Stimulated activated memory B cell treated with anti-CD40 and anti-IgM and Interleukin-4, amounts not matched to agents 10 μg/mL and 1 μg/mL and 100 μg/mL, for 72 hours (primary cell): ENCODE measurements at regions not wholly inside any gene's neighbourhood (a gene's known extent, or its start where the extent isn't known, plus 50 kb on each side); places are given as distances from the start of the nearest gene placed in this dataset.

Experiments used
- ATAC-seq: fragments of 150-1000 bp; cut with Tn5 transposase; 2 replicates; pipeline ENCODE4 v1.10.0; 2021
- H3K27ac Mint-ChIP-seq: one replicate; pipeline ENCODE4 v1.8.0; 2022; ENCODE audit warnings: mild to moderate bottlenecking, mixed read lengths
- H3K27me3 Mint-ChIP-seq: one replicate; pipeline ENCODE4 v1.8.0; 2022; ENCODE audit warnings: mixed read lengths
- H3K36me3 Mint-ChIP-seq: one replicate; pipeline ENCODE4 v1.8.0; 2022; ENCODE audit warnings: mixed read lengths
- H3K4me1 Mint-ChIP-seq: one replicate; pipeline ENCODE4 v1.8.0; 2022; ENCODE audit warnings: mixed read lengths
- H3K4me3 Mint-ChIP-seq: one replicate; pipeline ENCODE4 v1.8.0; 2022; ENCODE audit warnings: mild to moderate bottlenecking, moderate library complexity, mixed read lengths
- H3K9me3 Mint-ChIP-seq: one replicate; pipeline ENCODE4 v1.8.0; 2022; ENCODE audit warnings: mixed read lengths

DNA sequence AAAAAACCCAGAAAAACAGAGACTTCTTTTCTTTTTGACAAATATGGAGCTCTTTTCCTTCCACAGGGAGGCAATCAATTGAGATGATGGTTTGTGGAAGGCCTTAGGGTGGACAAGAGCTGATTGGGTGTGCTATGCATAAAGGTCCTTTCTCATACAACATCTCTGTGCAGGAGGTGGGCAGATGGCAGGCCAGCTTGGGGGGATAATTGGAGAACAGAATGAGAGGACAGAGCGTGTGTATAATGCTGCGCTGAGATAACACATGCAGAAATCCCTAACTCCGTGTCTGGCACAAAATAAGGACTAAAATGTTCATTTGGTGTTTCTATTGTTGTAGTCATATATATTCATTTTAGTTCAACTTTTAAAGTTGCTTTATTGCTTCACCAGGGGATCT lies 159.0 kb upstream of the MEF2C start:
- Mint-ChIP-seq H3K4me3 (no peak overlapping the region), H3K4me1 (peaks cover 6% of the 10 kb centered on the region), H3K36me3 (peaks cover 5% of the 10 kb centered on the region), H3K9me3 (no peaks in the 10 kb centered on the region), H3K27ac (no peak overlapping the region), H3K27me3 (no peaks in the 10 kb centered on the region)
- no peak for ATAC-seq

DNA sequence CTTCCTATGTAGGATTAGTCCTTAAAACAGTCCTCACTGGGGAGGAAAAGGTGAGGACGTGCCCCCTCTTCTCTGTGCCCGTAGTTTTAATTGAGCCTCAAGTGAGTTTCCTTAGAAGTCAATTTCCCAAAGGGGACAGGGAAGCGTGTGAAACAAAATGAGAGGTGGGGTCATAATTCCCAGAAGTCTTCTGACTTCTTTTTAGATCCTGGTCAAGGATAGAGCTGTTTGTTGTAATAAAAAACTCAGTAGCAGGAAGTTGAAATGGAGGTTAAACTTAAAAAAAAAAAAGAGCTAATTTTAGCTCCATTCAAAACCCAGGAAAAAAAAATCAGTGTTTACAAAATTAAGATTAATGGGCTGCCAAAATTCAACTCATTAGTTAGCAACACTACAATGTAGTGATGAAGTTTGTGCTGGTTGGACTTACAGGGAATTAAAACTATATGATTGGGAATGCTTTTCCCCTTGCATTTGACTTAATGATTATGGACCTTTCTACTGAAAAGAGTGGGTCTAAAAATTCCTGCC lies 158.3 kb upstream of the MEF2C start:
- Mint-ChIP-seq H3K9me3 (no peaks in the 10 kb centered on the region), H3K36me3 (peaks cover 5% of the 10 kb centered on the region), H3K27ac (no peak overlapping the region), H3K4me1 (peaks cover 6% of the 10 kb centered on the region), H3K4me3 (no peak overlapping the region), H3K27me3 (no peaks in the 10 kb centered on the region)
- ATAC-seq: no peak

DNA sequence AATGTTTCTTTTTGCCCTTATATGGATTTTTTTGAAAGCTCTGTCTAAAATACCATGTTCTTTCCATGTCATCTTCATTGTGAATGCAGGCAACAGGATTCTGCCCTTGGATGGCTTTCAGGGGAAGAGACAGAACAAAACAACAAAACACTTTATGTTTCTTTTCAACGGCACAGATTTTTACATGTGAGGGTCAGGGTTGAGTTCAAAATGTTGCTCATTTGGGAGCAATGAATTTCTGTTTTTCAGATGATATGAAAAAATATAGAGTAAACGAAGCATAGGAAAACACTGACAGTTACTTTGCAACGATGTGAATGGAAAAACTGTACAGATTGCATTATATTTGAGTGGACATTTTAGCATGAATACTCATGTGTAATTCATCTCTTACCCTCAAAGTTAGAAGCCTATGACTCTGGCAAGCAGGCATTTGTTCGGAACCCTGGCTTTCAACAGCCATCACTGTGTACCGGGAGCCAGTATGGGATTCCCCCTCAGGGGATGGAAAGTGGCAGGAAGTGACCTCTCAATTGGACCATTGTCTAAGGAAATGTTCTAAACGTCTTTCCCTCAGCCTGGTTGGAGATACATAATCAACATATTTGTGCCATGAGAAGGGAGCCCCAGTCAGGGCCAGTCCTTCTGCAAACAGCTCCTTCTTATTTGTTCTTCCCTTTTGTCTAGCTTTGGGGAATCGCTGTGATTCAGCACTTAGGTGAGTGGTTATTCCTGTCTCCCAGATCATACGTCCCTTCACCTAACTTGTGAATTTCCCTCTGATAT lies 153.9 kb upstream of the MEF2C start:
- no peaks in the 10 kb centered on the region for H3K27me3 Mint-ChIP-seq
- peaks cover 5% of the 10 kb centered on the region for H3K36me3 Mint-ChIP-seq
- H3K4me3 Mint-ChIP-seq: no peak overlapping the region
- no peaks in the 10 kb centered on the region for H3K9me3 Mint-ChIP-seq
- H3K27ac Mint-ChIP-seq: no peak overlapping the region
- ATAC-seq: no peak
- no peaks in the 10 kb centered on the region for H3K4me1 Mint-ChIP-seq

DNA sequence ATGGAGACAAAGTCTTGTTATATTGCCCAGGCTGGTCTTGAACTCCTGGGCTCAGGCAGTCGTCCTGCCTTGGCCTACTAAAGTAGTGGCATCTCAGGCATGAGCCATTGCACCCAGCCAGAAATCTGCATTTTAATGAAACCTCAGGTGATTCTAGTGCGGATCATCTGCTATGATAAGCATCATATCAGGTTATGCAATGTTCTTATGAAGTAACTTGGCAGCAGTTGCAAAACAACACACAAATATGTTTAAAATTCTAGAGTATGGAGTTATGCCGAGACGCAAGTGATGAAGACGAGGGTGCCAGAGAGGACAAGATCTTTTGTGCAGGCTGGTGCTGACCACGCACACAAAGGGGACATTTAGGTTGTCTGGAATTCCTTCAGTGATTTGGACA lies 153.2 kb upstream of the MEF2C start:
- peaks cover 5% of the 10 kb centered on the region for H3K36me3 Mint-ChIP-seq
- no peak overlapping the region for H3K4me3 Mint-ChIP-seq
- no peaks in the 10 kb centered on the region for H3K27me3 Mint-ChIP-seq
- H3K9me3 Mint-ChIP-seq: no peaks in the 10 kb centered on the region
- no peak for ATAC-seq
- no peaks in the 10 kb centered on the region for H3K4me1 Mint-ChIP-seq
- no peak overlapping the region for H3K27ac Mint-ChIP-seq

DNA sequence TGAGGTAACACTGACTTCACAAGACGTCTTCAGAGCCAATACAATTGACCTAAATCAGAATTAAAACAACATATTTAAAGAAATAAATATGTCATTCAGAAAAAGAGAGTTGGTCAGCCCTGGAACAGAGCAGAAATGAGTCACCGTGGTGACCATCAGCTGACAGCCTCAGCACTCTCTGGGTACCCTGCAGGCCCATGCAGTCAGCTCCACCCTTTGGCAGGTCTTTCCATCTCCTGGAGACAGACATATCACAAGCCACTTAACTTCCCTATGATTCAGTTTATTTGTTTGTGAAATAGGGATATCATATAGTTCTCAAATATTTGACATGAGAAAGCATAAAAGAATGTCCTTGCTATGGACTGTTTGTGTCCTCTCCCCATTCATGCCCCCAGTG lies 151.6 kb upstream of the MEF2C start:
- Mint-ChIP-seq H3K9me3 (no peaks in the 10 kb centered on the region), H3K36me3 (peaks cover 5% of the 10 kb centered on the region)

DNA sequence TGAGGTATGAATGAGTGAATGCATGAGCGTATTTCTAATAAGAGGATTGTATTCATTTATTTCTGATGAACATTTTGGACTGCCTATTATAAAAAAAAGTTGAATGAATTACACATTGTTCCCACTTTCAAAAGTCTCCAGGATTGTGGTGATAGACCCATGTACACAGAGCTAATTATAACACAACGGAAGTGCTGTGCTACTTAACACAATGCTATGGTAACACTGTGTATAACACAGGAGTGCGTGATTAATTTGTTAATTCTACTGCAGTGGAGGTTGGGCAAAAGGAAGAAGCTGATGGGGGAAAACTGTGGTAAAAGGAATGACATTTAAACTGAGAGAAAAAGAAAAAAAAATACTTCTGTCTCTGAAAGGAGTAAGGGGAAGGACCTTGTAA lies 147.8 kb upstream of the MEF2C start:
- no peak overlapping the region for H3K27ac Mint-ChIP-seq
- peaks cover 5% of the 10 kb centered on the region for H3K4me1 Mint-ChIP-seq
- peaks cover 12% of the 10 kb centered on the region for H3K36me3 Mint-ChIP-seq
- no peak for ATAC-seq
- peaks cover 10% of the 10 kb centered on the region for H3K9me3 Mint-ChIP-seq
- no peak overlapping the region for H3K4me3 Mint-ChIP-seq
- no peaks in the 10 kb centered on the region for H3K27me3 Mint-ChIP-seq

More for the DNA sequence above, 151.6 kb upstream of the MEF2C start:
- Mint-ChIP-seq H3K27ac (no peak overlapping the region), H3K4me3 (no peak overlapping the region), H3K27me3 (no peaks in the 10 kb centered on the region), H3K4me1 (no peaks in the 10 kb centered on the region)
- no peak for ATAC-seq

DNA sequence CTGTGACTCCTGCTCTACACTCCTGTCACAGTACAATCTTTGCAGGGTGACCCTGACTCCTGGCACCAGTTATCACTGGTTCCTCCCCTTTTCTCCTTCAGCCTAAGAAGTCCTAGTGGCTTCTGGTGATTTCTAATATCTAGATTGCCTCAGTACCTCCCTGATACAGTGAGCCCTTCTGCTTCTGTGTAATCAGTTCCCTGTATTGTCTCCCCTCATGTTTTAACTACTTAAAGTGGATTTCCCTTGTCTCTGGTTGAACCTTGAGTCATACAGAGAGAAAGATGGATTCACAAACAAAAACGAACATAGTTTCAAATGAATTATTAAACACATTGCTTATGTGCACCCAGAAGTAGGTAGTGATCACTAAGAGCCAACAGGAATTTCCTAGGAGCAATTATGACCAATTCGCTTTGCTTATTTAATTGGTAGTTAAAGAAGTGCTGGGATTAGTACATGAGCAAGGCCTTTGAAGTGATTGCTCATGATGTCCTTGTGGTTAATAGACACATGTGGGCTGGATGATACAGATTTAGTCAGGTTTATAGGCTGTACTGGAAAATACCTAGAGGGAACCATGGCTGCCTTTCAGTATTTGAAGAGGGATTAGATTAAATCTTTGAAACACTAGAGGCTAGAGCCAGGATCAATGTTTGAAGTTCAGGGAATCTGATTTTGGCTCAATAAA lies 145.8 kb upstream of the MEF2C start:
- Mint-ChIP-seq H3K36me3 (peaks cover 15% of the 10 kb centered on the region), H3K27ac (no peak overlapping the region), H3K27me3 (no peaks in the 10 kb centered on the region), H3K4me3 (no peak overlapping the region), H3K4me1 (peaks cover 5% of the 10 kb centered on the region), H3K9me3 (peaks cover 12% of the 10 kb centered on the region)
- ATAC-seq: no peak

DNA sequence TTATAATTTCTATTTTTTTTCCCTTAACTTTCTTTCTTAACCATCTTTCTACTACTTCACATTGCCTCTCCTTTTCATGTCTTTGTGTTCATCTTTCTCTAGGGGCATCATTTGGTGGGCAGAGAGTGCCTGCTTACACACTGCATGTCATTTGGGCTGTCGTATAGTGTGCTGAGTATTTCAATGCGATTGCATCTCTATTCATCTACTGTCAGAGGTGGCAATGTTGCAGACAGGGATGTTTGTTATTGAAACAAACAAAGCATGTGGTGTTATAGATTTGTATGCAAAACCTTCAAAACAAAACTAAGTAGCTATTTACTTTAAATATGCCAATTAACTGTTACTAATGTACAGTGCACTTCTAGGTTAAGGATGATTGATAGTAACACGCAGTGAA lies 141.1 kb upstream of the MEF2C start:
- ATAC-seq: no peak
- Mint-ChIP-seq H3K27ac (no peak overlapping the region), H3K36me3 (peaks cover 15% of the 10 kb centered on the region)

DNA sequence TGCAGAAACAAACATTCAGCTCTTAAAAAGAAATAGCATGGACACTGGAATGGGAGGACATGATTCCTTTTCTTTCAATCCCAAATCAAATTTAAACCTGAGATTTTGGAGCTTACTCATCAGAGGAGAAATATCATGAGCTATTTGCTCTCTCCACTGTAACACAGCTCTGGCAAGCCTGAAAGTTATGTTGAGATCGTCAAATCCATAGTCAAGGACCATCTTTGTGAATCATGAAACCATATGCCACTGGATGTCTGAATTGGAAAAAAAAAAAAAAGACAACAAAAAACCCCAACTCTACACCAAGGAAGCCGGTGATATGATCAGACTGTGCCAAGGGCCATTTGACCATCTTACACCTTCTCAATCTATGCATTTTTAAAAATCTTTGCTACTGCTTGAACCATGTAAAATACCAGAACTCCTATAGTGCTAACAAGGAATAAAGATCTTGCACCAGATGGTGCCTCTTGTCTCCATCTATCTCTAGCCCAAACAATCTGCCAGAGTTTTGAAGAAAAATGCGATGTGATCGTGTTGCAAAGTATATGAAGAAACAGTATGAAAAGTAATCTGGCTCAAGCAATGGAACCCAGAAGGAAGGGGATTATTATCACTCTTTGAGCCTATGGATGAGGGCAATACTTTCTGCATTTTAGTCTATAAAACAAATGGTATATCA lies 138.1 kb upstream of the MEF2C start:
- no peaks in the 10 kb centered on the region for H3K27me3 Mint-ChIP-seq
- H3K36me3 Mint-ChIP-seq: peaks cover 7% of the 10 kb centered on the region
- no peaks in the 10 kb centered on the region for H3K4me1 Mint-ChIP-seq
- H3K27ac Mint-ChIP-seq: no peak overlapping the region
- peaks cover 5% of the 10 kb centered on the region for H3K9me3 Mint-ChIP-seq
- H3K4me3 Mint-ChIP-seq: no peak overlapping the region
- no peak for ATAC-seq

More for the DNA sequence above, 141.1 kb upstream of the MEF2C start:
- no peaks in the 10 kb centered on the region for H3K27me3 Mint-ChIP-seq
- H3K4me1 Mint-ChIP-seq: peaks cover 5% of the 10 kb centered on the region
- no peak overlapping the region for H3K4me3 Mint-ChIP-seq
- peaks cover 12% of the 10 kb centered on the region for H3K9me3 Mint-ChIP-seq

DNA sequence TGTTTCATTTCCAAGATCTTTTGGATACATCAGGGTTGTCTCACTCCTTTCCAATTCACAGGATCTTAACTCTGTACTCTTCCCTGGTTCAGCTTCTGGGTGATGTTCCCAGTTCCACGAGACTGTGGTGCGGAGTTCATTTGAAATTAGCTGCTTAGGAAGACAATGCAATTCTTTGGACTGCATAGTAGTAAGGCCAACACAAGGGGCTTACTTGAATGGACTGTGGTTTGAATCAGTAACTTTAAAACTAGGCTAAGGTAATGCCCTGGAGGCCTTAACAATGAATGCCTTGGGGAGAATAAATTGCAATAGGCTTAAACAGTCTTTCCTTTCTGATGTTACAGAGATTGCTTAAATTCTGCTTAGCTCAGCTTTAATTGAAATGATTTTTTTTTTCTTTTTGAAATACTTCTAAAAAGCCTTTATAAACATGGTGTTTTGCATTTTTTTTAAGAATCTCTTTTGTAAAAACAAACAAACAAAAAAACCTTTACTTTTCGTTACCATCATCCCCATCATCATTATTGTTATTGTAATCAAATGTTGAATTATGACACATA lies 133.8 kb upstream of the MEF2C start:
- Mint-ChIP-seq H3K27ac (no peak overlapping the region), H3K27me3 (no peaks in the 10 kb centered on the region), H3K4me3 (no peak overlapping the region), H3K4me1 (no peaks in the 10 kb centered on the region), H3K36me3 (no peaks in the 10 kb centered on the region), H3K9me3 (no peaks in the 10 kb centered on the region)
- no peak for ATAC-seq

DNA sequence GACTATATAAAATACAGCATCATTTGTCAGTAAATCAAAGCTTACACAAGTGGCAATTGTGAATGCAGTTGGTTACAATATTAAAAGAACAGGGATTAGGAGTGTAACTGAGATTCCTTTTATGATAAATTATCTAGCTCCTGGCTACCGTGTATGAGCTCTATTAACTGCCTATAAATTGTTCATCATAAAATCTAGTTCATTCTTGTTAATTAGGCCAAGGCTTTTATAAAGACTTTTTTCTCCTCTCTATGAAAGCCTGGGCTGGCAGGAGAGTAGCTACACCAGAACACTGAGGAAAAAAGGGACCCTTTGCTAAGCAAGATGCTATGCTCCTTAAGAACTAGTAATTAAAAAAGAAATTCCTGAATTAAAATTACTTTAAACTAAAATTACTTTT lies 132.4 kb upstream of the MEF2C start:
- no peaks in the 10 kb centered on the region for H3K27me3 Mint-ChIP-seq
- H3K27ac Mint-ChIP-seq: no peak overlapping the region
- no peaks in the 10 kb centered on the region for H3K4me1 Mint-ChIP-seq
- H3K36me3 Mint-ChIP-seq: no peaks in the 10 kb centered on the region
- no peaks in the 10 kb centered on the region for H3K9me3 Mint-ChIP-seq
- no peak for ATAC-seq
- no peak overlapping the region for H3K4me3 Mint-ChIP-seq

DNA sequence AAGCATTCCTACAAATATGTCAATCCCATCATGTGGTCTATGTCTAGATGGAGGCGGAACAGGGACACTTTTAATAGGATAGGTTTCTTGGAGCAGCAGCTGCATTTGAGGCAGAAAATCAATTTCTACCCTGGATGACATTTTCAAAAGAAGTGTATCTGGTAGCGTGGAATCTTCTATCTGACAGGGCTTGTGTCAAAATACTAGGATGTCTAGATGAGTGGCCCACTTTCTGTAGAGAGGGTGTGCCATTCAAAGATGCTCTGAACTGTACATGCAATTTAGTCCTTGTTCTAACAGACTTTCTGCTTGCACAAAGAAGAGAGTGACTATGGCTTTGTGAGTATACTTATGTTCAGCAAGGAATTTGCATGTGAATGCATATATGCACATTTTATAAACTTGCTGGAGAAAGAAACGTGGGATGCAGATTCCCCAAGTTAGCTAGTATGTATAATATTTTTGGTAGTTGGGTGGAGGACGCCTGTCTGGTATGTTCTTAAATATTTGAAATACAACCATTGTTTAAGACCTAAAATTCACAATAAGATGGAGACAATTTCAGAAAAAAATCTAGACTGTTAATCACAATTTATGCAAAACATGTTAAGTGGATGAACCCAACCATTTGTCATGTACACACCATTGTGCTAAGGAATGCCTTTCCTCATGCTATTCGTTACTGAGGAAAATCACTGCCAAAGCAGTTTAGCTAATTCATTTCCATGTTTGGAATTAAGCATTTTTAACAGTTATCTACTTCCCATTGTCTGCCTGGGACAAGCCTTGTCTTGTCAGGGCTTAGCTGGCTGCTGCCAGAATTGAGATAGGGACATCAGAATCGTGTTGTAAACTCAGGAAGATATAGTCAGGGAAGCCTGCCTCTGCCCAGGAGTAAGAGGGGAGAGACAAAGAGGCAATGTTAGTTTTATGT lies 129.1 kb upstream of the MEF2C start:
- H3K36me3 Mint-ChIP-seq: no peaks in the 10 kb centered on the region
- no peak for ATAC-seq
- no peak overlapping the region for H3K4me3 Mint-ChIP-seq
- H3K27me3 Mint-ChIP-seq: no peaks in the 10 kb centered on the region
- no peaks in the 10 kb centered on the region for H3K9me3 Mint-ChIP-seq
- no peak overlapping the region for H3K27ac Mint-ChIP-seq
- H3K4me1 Mint-ChIP-seq: no peaks in the 10 kb centered on the region

DNA sequence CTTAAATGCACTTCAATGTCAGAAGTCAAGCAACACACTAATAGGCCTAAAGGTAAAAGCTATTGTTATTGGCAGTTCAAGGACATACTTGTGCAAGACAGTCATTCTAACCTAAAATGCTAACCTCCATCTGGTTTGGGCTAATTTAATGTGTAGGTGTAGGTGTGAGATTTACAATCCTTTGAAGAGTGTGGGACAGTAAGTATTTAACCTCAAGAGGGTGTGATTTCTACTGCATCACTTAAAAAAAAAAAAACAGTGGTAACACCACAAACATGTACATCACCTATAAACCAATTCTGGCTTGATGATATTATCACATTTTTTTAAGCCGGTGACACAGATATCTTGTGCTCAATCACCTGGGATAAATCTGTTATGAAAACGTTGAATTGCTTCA lies 127.5 kb upstream of the MEF2C start:
- Mint-ChIP-seq H3K27me3 (no peaks in the 10 kb centered on the region), H3K4me1 (no peaks in the 10 kb centered on the region), H3K4me3 (no peak overlapping the region), H3K36me3 (no peaks in the 10 kb centered on the region), H3K27ac (no peak overlapping the region), H3K9me3 (no peaks in the 10 kb centered on the region)
- no peak for ATAC-seq

DNA sequence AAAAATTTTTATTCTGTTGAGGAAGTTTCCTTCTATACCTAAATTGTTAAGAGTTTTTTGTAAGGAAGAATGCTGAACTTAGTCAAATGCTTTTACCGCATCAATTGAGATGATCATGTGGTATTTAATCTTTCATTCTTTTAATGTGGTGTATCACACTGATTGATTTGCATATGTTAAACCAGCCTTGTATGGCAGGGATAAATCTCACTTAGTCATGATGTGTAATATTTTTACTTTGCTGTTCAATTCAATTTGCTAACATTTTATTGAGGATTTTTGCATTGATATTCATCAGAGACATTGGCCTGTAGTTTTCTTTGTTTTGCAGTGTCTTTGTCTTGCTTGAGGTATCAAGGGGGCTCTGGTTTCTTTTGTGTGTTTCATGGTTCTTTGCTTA lies 125.3 kb upstream of the MEF2C start:
- ATAC-seq: no peak
- peaks cover 6% of the 10 kb centered on the region for H3K36me3 Mint-ChIP-seq
- no peaks in the 10 kb centered on the region for H3K27me3 Mint-ChIP-seq
- no peak overlapping the region for H3K4me3 Mint-ChIP-seq
- no peaks in the 10 kb centered on the region for H3K4me1 Mint-ChIP-seq
- peaks cover 7% of the 10 kb centered on the region for H3K9me3 Mint-ChIP-seq
- no peak overlapping the region for H3K27ac Mint-ChIP-seq
